Progenitor cell of endocrine pancreas (in vitro differentiated cells): ENCODE measurements at regions not wholly inside any gene's neighbourhood (a gene's known extent, or its start where the extent isn't known, plus 50 kb on each side); places are given as distances from the start of the nearest gene placed in this dataset.

Experiments used
- DNase-seq: peaks from one replicate; pipeline ENCODE4 v3.0.0; 2021; ENCODE audit warnings: low spot score; ENCODE audit not compliant: unreplicated experiment
- H3K27ac Mint-ChIP-seq: 2 replicates; pipeline ENCODE4 v1.8.0; 2021; ENCODE audit warnings: mild to moderate bottlenecking, moderate library complexity, mixed read lengths
- H3K27me3 Mint-ChIP-seq: 2 replicates; pipeline ENCODE4 v1.8.0; 2021; ENCODE audit warnings: mixed read lengths
- H3K36me3 Mint-ChIP-seq: 2 replicates; pipeline ENCODE4 v1.8.0; 2022; ENCODE audit warnings: mixed read lengths; ENCODE audit not compliant: insufficient read depth
- H3K4me1 Mint-ChIP-seq: 2 replicates; pipeline ENCODE4 v1.8.0; 2021; ENCODE audit warnings: low read depth, mixed read lengths
- H3K4me3 Mint-ChIP-seq: 2 replicates; pipeline ENCODE4 v1.8.0; 2021; ENCODE audit warnings: low read depth, mild to moderate bottlenecking, moderate library complexity, mixed read lengths
- H3K9me3 Mint-ChIP-seq: 2 replicates; pipeline ENCODE4 v1.8.0; 2021; ENCODE audit warnings: low read depth, mixed read lengths
- CTCF ChIP-seq: fragments of 200-600 bp; sonication (generic); IDR thresholded peaks from one replicate; pipeline ENCODE4 v1.5.0; 2021; ENCODE audit warnings: antibody characterized with exemption, mild to moderate bottlenecking; ENCODE audit not compliant: unreplicated experiment

- H3K27ac Mint-ChIP-seq, result no peak overlapping the region
- peaks cover 12% of the 10 kb centered on the region for H3K9me3 Mint-ChIP-seq
- DNase-seq, result no peak
- H3K4me3 Mint-ChIP-seq, result no peak overlapping the region
- H3K27me3 Mint-ChIP-seq, result no peaks in the 10 kb centered on the region
- H3K36me3 Mint-ChIP-seq, result peaks cover 1% of the 10 kb centered on the region
- TF ChIP-seq CTCF, result no peak
- H3K4me1 Mint-ChIP-seq, result peaks cover 23% of the 10 kb centered on the region
These were observed 439.3 kb upstream of the GOT2 start for GRCh38 chr16:59173408-59173831.

GRCh38 chr16:59170099-59170712 lies 436.1 kb upstream of the GOT2 start:
- no peaks in the 10 kb centered on the region for H3K36me3 Mint-ChIP-seq
- peak overlapping the region; percentile 27 for H3K4me3 Mint-ChIP-seq
- peaks cover 8% of the 10 kb centered on the region for H3K9me3 Mint-ChIP-seq
- H3K27ac Mint-ChIP-seq, result no peak overlapping the region
- peaks cover 27% of the 10 kb centered on the region for H3K4me1 Mint-ChIP-seq
- H3K27me3 Mint-ChIP-seq, result no peaks in the 10 kb centered on the region
- no peak for DNase-seq
- no peak for TF ChIP-seq CTCF

- H3K27ac Mint-ChIP-seq, result peak overlapping the region; percentile 27
These were observed 435.1 kb upstream of the GOT2 start for GRCh38 chr16:59169168-59169567.

GRCh38 chr16:59168461-59169114 lies 434.5 kb upstream of the GOT2 start:
- Mint-ChIP-seq H3K36me3 (no peaks in the 10 kb centered on the region), H3K9me3 (peaks cover 8% of the 10 kb centered on the region), H3K4me3 (peak overlapping the region; percentile 7)

More at GRCh38 chr16:59169168-59169567, 435.1 kb upstream of the GOT2 start:
- peaks cover 8% of the 10 kb centered on the region for H3K9me3 Mint-ChIP-seq
- DNase-seq, result no peak
- H3K27me3 Mint-ChIP-seq, result no peaks in the 10 kb centered on the region
- peaks cover 27% of the 10 kb centered on the region for H3K4me1 Mint-ChIP-seq
- TF ChIP-seq CTCF, result no peak
- H3K36me3 Mint-ChIP-seq, result no peaks in the 10 kb centered on the region
- H3K4me3 Mint-ChIP-seq, result no peak overlapping the region

GRCh38 chr16:59164461-59164860 lies 430.3 kb upstream of the GOT2 start:
- Mint-ChIP-seq H3K4me1 (peaks cover 16% of the 10 kb centered on the region), H3K9me3 (no peaks in the 10 kb centered on the region), H3K27me3 (no peaks in the 10 kb centered on the region), H3K4me3 (no peak overlapping the region), H3K36me3 (no peaks in the 10 kb centered on the region), H3K27ac (no peak overlapping the region)
- DNase-seq, result peak; percentile 35
- TF ChIP-seq CTCF, result no peak

More at GRCh38 chr16:59168461-59169114, 434.5 kb upstream of the GOT2 start:
- no peak for DNase-seq
- H3K27ac Mint-ChIP-seq, result peak overlapping the region; percentile 27
- peaks cover 27% of the 10 kb centered on the region for H3K4me1 Mint-ChIP-seq
- TF ChIP-seq CTCF, result no peak
- no peaks in the 10 kb centered on the region for H3K27me3 Mint-ChIP-seq
